Mesothelial cell of epicardium (in vitro differentiated cells): ENCODE measurements at regions not wholly inside any gene's neighbourhood (a gene's known extent, or its start where the extent isn't known, plus 50 kb on each side); places are given as distances from the start of the nearest gene placed in this dataset.

Source experiments
- DNase-seq, 2 experiments: peaks; one replicate each; pipeline ENCODE4 v3.0.0; 2021; ENCODE audit warnings: low spot score in 2 of 2; ENCODE audit not compliant: unreplicated experiment in 2 of 2
- H3K27ac Mint-ChIP-seq: 2 replicates; pipeline ENCODE4 v1.8.0; 2021; ENCODE audit warnings: mixed read lengths
- H3K27me3 Mint-ChIP-seq: 2 replicates; pipeline ENCODE4 v1.8.0; 2021; ENCODE audit warnings: low read depth, mixed read lengths
- H3K36me3 Mint-ChIP-seq: 2 replicates; pipeline ENCODE4 v1.8.0; 2021; ENCODE audit warnings: mixed read lengths
- H3K4me1 Mint-ChIP-seq: 2 replicates; pipeline ENCODE4 v1.8.0; 2021; ENCODE audit warnings: mixed read lengths
- H3K4me3 Mint-ChIP-seq: 2 replicates; pipeline ENCODE4 v1.8.0; 2021; ENCODE audit warnings: mild to moderate bottlenecking, moderate library complexity, mixed read lengths
- H3K9me3 Mint-ChIP-seq: 2 replicates; pipeline ENCODE4 v1.8.0; 2021; ENCODE audit warnings: mixed read lengths
- TF ChIP-seq, protein P1 (sequence below): fragments of 200-600 bp; sonication (generic); IDR thresholded peaks from one replicate; pipeline ENCODE4 v1.5.0; 2021; ENCODE audit warnings: antibody characterized with exemption; ENCODE audit not compliant: unreplicated experiment

DNA sequence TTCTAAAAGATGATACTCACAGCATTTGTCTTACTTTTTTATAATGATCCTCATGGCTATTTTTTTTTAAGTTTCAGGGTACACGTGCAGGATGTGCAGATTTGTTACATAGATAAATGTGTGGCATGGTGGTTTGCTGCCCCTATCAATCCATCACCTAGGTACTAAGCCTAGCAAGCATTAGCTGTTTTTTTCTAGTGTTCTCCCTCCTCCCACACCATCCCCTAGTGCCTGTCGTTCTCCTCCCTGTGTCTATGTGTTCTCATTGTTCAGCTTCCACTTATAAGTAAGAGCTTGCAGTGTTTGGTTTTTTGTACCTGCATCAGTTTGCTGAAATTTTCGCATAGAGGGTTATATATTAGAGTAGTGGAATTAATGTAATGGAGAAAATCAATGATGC lies 189.1 kb upstream of the CDH12 start:
- TF ChIP-seq, protein P1, sequence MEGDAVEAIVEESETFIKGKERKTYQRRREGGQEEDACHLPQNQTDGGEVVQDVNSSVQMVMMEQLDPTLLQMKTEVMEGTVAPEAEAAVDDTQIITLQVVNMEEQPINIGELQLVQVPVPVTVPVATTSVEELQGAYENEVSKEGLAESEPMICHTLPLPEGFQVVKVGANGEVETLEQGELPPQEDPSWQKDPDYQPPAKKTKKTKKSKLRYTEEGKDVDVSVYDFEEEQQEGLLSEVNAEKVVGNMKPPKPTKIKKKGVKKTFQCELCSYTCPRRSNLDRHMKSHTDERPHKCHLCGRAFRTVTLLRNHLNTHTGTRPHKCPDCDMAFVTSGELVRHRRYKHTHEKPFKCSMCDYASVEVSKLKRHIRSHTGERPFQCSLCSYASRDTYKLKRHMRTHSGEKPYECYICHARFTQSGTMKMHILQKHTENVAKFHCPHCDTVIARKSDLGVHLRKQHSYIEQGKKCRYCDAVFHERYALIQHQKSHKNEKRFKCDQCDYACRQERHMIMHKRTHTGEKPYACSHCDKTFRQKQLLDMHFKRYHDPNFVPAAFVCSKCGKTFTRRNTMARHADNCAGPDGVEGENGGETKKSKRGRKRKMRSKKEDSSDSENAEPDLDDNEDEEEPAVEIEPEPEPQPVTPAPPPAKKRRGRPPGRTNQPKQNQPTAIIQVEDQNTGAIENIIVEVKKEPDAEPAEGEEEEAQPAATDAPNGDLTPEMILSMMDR = no peak
- Mint-ChIP-seq H3K4me1 (no peaks in the 10 kb centered on the region), H3K27ac (no peak overlapping the region), H3K4me3 (no peak overlapping the region), H3K27me3 (peaks cover 22% of the 10 kb centered on the region), H3K36me3 (no peaks in the 10 kb centered on the region), H3K9me3 (no peaks in the 10 kb centered on the region)
- DNase-seq = no peak

DNA sequence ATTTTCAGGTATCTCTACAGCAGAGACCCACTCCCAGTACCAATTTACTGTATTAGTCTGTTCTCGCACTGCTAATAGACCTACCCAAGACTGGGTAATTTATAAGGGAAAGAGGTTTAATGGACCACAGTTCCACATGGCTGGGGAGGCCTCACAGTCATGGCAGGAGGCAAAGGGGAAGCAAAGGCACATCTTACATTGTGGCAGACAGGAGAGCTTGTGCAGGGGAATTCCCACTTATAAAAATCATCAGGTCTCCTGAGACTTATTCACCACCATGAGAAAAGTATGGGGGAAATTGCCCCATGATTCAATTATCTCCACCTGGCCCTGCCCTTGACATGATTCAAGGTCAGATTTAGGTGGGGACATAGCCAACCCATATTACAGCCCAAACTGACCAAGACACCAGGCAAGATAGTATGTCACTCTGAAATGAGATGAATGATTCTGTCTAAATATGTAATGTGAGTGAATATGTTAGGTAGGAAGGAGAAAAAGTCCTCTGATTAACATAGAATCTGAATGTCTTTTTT lies 182.5 kb upstream of the CDH12 start:
- DNase-seq = no peak
- no peak overlapping the region for H3K27ac Mint-ChIP-seq
- TF ChIP-seq, protein P1 = no peak
- no peaks in the 10 kb centered on the region for H3K4me1 Mint-ChIP-seq
- H3K9me3 Mint-ChIP-seq = peaks cover 6% of the 10 kb centered on the region
- H3K36me3 Mint-ChIP-seq = no peaks in the 10 kb centered on the region
- H3K27me3 Mint-ChIP-seq = peaks cover 5% of the 10 kb centered on the region
- no peak overlapping the region for H3K4me3 Mint-ChIP-seq

- Mint-ChIP-seq H3K36me3 (no peaks in the 10 kb centered on the region), H3K4me1 (no peaks in the 10 kb centered on the region), H3K27me3 (peaks cover 3% of the 10 kb centered on the region), H3K27ac (no peak overlapping the region), H3K4me3 (no peak overlapping the region), H3K9me3 (peaks cover 6% of the 10 kb centered on the region)
- no peak for DNase-seq
- TF ChIP-seq, protein P1 = no peak
These were observed 180.7 kb upstream of the CDH12 start for GRCh38 chr5:23033864-23034263.

GRCh38 chr5:23029290-23029689 lies 176.1 kb upstream of the CDH12 start:
- Mint-ChIP-seq H3K4me1 (no peaks in the 10 kb centered on the region), H3K27me3 (no peaks in the 10 kb centered on the region), H3K36me3 (no peaks in the 10 kb centered on the region), H3K9me3 (no peaks in the 10 kb centered on the region), H3K4me3 (no peak overlapping the region), H3K27ac (no peak overlapping the region)
- DNase-seq = no peak
- TF ChIP-seq, protein P1 = no peak

GRCh38 chr5:23028445-23029021 lies 175.4 kb upstream of the CDH12 start:
- Mint-ChIP-seq H3K4me1 (no peaks in the 10 kb centered on the region), H3K27ac (no peak overlapping the region), H3K27me3 (no peaks in the 10 kb centered on the region), H3K9me3 (no peaks in the 10 kb centered on the region), H3K36me3 (no peaks in the 10 kb centered on the region), H3K4me3 (no peak overlapping the region)
- DNase-seq = no peak
- TF ChIP-seq, protein P1 = no peak
